ENCODE measurements at regions not wholly inside any gene's neighbourhood (a gene's known extent, or its start where the extent isn't known, plus 50 kb on each side); places are given as distances from the start of the nearest gene placed in this dataset.

- DNase-seq (ENCODE audit: low read depth in 4 of 4, low spot score in 3 of 4): no peak
These were observed 173.8 kb downstream of the ACTL7B start for GRCh38 chr9:108681851-108682590.

DNA sequence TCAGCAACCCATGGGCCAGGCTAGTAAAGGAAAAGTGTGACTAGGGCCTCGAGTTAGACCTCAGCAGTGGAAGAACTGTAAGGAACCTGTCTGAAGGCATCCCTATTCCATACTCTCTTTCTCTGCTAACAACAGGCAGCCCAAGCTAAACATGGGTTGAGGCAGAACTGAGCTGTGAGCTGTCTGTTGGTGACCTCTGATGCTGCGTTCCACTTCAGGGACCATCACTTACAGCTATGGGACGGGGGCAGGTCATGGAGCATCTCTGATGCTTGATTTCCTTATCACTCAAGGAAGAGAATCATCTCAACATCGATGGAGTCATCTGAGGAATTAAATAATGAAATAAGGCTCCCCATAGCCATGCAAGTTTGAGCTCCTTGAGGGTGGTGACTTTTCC is 174.8 kb downstream of the ACTL7B start:
- DNase-seq (ENCODE audit: low read depth in 4 of 4, low spot score in 3 of 4): no peak

- DNase-seq (ENCODE audit: low read depth in 4 of 4, low spot score in 3 of 4): no peak
These were observed 178.0 kb downstream of the ACTL7B start for GRCh38 chr9:108677776-108678175.

DNA sequence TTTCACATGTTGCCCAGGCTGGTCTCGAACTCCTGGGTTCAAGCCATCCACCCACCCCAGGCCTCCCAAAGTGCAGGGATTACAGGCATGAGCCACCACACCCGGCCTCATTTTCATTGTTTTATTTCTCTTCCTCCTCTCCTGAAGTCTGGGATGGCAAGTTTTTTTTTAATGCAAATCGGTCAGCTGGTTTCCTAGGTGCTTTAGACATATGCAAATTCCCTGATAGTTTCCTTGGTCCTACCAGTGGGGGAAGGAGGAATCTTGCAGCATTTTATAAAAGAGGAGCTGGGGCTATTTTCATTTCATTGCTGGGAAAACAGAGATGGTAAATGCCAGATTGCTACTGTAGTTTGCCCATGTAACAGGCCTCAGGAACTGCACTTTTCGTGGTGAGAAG is 179.4 kb downstream of the ACTL7B start:
- DNase-seq (ENCODE audit: low read depth in 4 of 4, low spot score in 3 of 4): no peak

GRCh38 chr9:108675708-108676107 is 180.1 kb downstream of the ACTL7B start:
- DNase-seq (ENCODE audit: low read depth in 4 of 4, low spot score in 3 of 4): no peak

GRCh38 chr9:108674766-108675530 is 180.8 kb downstream of the ACTL7B start:
- DNase-seq (ENCODE audit: low read depth in 4 of 4, low spot score in 3 of 4): no peak

GRCh38 chr9:108673386-108673785 is 182.4 kb downstream of the ACTL7B start:
- no peak for DNase-seq (ENCODE audit: low read depth in 4 of 4, low spot score in 3 of 4)

DNA sequence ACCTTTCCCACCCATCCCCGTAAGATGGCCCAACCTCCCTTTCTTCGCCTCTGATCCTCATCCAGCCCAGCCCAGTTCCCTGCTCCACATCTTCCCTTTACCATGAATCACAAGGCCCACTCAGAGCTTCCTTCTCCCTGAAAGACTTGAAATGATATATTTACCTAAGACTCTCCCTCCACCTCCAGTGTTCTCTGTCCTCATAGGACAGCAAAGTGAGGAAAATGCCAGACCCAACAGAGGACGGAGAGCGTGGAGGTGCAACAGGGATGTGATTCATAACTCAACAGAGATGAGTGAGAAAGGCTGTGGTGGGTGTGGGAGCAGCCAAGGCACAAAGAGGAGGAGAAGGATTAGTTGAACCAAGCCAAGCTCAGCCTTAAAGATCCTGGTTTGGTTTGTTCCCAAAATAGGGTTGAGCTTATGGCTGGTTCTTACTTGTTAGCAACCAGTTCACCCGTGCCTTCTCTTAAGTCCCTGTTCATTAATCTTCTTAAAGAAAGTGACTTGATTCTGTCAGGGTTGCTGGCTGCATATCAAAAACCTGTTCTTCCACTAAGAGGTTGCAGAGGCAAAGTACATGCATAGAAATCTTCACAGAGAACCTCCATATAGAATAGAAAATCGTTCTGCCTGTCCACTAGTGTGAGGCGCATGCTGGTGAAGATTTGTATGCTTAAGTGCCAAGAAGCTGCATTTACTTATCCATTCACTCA is 183.2 kb downstream of the ACTL7B start:
- no peak for DNase-seq (ENCODE audit: low read depth in 4 of 4, low spot score in 3 of 4)

GRCh38 chr9:108671794-108672193 is 184.0 kb downstream of the ACTL7B start:
- DNase-seq (ENCODE audit: low read depth in 4 of 4, low spot score in 3 of 4): no peak

- DNase-seq (ENCODE audit: low read depth in 4 of 4, low spot score in 3 of 4): no peak
These were observed 184.6 kb downstream of the ACTL7B start for GRCh38 chr9:108671176-108671575.

GRCh38 chr9:108668938-108669335 is 186.8 kb downstream of the ACTL7B start:
- no peak for DNase-seq (ENCODE audit: low read depth in 4 of 4, low spot score in 3 of 4)

DNA sequence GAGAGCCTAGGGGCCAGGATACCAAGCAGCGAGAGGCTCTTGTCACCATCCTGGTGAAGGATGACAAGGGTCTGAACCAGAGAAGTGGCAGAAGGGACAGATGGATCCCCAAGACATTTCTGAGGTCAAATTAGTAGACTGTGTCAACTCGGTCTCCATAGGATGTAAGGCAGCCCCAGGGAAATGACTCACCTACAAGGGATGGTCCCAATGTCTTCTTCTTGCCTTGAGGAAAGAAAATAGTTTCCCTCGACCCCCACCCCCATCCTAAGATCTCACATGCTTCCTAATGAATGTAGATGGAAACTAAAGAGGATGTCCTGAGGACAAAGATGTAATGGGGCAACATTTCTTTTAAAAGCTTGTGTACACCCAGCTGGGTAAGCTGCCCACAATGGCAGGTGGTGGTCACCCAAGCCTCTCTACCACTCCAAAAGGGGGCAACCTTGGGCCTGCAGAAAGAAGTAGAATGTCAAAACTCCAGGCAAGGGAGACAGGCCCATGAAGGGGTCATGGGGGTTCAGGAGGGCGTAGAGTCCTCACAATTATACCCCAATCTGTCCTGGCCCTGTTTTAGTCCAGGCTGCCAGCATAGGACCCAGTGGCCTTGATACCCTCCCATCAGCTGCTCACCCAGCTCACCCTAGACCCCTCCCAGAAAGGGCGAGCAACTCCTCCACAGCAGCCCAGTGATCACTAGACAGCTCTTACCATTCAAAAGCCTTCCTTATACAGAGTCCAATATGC is 187.4 kb downstream of the ACTL7B start:
- no peak for DNase-seq (ENCODE audit: low read depth in 4 of 4, low spot score in 3 of 4)

DNA sequence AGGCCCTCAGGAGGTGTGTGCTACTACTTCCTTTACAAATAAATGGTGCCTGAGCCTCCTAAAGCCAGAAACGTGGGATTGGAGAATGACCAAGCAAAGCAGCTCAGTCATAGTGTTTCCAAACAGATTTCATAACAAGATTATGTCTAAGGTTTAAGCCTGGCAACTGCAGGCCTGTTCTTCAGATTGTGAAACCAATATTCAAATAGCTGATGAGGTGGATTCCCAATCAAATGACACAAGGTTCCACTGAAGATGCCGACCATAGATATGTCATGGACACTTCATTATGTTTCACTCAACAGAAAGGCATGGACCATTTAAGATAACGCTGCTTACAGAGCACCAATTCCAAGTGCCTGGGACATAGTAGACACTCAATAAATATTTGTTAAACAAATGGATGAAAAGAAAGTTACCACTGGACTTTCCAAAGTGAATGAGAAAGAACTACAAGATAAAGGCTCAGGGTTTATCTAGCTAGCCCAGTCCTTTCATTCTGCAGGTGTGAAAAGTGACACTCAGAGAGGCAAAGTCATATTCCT is 189.5 kb downstream of the ACTL7B start:
- no peak for DNase-seq (ENCODE audit: low read depth in 4 of 4, low spot score in 3 of 4)

- no peak for DNase-seq (ENCODE audit: low read depth in 4 of 4, low spot score in 3 of 4)
These were observed 190.1 kb downstream of the ACTL7B start for GRCh38 chr9:108665521-108666239.

DNA sequence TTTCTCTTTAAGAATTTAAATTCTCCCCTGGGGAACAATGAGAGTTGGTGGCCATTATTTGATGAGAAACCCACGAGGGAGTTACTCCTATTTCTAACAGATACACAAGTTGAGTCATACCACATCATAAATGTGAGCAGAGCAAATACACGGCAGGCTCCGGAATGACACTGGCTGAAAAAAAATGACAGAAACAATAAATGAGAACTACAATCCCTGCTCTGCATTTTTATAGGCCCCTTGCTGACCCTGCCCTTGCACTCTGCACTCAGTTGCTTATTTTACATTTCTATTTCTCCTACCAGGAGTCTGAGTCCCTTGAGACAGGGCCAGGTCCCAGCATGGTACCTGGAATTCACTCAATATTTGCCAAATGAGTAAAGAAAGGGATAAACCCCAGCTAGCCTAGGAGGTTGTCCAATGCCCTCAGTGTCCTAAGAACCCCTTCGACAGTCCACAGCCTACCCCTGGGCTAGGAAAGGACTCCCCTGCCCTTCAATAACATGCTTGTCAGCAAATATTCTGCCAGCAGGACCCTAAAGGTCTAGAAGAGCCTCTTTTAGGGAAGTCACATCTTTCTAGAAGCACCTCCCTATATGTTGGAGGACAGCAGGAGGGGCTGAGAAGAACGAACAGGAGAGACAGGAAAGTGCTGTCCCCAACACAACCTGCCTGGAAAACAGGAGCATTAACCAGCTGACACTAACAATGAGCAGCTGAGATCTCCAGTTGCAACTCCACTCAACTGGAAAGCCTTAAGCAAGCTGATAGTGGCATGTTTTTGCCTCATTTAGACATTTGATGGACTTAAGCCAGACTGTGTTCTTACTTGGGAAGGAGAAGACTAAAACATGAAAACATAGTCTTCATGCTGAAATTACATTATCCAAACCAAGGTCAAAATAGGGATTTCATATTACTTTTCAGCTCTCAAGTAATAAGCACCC is 191.2 kb downstream of the ACTL7B start:
- peak in 1 of 4 donors; percentile 22 for DNase-seq (ENCODE audit: low read depth in 4 of 4, low spot score in 3 of 4)

DNA sequence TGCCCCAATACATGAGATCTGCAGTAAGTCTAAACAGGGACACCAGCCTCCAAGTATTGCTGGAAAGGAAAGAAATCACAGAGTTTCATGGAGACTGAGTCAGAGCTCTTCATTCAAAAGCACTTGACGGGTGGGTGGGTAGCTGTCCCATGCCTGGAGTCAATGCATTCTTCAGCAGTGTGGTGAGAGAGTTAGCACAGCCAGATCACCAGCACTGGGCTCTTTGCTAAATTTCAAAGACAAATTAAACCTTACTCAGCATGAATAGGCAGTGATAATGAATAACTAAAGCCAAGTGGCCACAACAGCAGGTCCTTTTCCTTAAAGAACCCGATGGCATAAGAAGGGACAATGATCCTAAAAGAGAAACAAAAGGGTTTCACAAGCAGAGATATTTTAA is 192.4 kb downstream of the ACTL7B start:
- no peak for DNase-seq (ENCODE audit: low read depth in 4 of 4, low spot score in 3 of 4)

DNA sequence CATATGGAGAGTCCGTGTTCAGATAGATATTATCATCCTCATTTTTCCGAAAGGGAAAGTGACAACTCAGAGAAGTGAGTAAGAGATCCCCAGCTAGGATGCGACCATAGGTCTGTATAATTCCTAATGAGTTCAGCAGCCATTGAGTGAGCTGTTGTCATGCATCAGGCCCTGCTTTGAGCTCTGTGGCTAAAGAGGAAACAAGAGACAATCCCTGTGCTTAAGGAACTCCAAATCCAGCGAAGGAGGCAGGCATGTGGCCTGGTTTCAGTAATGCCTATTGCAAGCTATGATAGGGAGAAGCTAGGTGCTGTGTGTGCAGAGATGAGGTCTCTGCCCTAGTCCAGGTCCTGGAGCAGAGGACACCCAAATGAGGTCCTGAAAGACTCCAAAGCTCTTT is 192.8 kb downstream of the ACTL7B start:
- no peak for DNase-seq (ENCODE audit: low read depth in 4 of 4, low spot score in 3 of 4)

DNA sequence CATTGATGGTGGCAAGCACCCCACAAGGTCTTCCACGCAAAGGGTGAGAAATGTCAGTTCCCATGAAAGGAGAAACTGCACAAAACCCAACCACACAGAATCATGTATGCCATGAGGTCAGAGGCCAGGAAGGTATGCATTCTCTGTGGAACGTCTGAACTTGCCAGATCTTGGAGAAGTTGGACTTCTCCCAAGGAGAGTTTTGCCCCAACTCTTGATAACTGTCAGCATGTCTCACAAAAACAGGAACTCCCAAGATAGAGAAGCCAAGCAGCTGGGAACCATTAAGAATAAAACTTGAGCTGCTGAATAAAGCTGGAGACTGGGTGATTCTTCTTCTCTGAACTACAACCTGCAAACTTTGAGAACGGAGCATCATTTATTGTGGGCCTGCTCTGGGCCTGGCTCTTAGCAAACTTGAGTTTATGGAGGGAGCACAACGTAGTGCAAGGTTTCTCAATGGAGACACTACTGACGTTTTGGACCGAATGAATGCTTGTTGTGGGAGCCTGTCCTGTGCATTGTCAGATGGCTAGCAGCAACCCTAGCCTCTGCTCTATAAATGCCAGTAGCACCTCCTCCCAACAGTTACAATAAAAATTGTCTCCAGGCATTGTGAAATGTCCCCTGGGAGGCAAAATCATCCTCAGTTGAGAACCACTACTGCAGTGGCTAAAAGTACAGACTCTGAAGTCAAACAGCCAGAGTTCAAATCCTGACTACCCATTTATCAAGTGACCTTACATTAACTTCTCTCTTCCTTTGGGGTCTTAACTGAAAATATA is 193.5 kb downstream of the ACTL7B start:
- DNase-seq (ENCODE audit: low read depth in 4 of 4, low spot score in 3 of 4): no peak

All from left renal pelvis (tissue), 4 donors.